HT-29 (cell line): ENCODE measurements at regions not wholly inside any gene's neighbourhood (a gene's known extent, or its start where the extent isn't known, plus 50 kb on each side); places are given as distances from the start of the nearest gene placed in this dataset.
"Not testable (repeated sequence)": the region's sequence is repeated elsewhere in the genome, so short reads cannot be mapped to it uniquely, and the experiment has no call there.

Experiments used
- DNase-seq: peaks from one replicate; pipeline ENCODE4 v3.0.0-alpha.2; 2015; ENCODE audit warnings: low spot score

GRCh38 chr14:44873536-44873935 lies 88.2 kb downstream of the KLHL28 start:
- no peak for DNase-seq

GRCh38 chr14:44866770-44867169 lies 95.0 kb downstream of the KLHL28 start:
- no peak for DNase-seq

DNA sequence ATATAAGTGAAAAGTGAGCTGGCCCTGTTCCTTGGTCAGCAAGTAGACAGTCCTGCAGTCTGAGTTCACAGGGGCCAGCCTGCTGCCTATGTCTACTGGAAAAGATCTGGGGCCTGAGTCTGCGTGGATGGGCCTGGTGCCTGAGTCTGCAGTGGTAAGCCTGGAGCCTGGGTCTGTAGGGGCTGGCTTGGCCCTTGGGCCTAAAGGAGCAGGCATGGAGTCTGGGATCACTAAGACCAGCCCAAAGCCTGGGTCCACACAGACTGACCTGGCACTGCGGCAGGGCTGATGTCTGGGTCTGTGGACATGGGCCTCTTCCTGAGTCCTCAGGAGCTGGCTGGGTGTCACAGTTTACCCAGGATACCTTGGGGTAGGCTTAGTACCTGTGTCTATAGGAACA lies 95.4 kb downstream of the KLHL28 start:
- no peak for DNase-seq

DNA sequence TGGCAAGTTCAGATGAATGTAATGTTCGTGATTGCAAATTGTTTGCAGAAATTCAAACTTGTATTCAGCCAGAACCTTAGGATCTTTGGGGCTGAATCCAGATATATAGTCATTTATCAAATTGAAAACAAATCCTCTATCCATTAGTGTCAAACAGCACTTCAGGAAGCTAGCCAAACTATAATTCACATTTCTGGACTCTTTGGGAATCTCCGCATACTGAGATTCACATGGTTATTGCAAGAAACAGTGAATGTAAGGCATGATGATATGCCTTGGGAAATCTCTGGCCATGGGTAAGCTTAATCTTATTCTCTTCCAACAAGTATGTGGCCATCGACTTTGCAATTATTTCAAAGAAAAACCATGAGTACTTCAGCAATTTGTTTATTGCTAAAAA lies 98.5 kb downstream of the KLHL28 start:
- DNase-seq, result no peak

- no peak for DNase-seq
Measured at GRCh38 chr14:44854114-44854513, 107.6 kb downstream of the KLHL28 start.

DNA sequence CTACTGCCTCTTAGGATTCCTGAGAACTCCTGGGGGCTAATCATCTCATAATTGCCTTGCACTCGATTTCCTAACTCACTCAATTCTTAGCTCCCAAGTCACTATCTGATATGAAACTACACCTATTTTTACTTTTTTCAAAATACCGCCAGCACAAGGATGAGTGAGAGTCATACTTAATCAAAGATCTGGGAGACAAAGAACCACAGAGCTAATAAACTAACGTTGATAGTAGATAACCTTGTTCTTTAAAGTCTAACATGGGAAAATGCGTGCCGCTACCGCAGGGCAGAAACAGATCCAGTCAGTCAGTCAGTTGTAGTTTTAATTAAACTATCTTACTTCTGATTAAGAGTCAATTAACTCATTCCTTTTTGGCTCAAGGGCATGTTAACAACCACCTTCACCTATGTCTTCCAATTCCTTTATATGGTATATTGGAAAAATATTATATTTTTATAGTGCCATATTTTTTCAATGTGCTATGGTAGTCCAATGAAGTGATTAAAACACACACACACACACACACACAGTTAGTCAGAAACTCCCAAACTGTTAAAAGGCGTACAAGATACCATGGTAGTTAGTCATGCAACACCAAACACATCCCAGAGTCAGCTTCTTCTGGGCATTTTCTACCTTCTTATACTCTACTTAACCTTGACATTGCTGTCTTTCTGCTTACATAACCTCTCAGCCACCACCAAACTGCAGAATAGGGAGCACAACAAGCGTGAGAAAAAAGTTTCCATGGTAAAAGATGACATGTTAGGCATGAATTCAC lies 114.0 kb downstream of the KLHL28 start:
- no peak for DNase-seq

- peak; percentile 55 for DNase-seq
Measured at GRCh38 chr14:44846232-44846824, 115.4 kb downstream of the KLHL28 start.

GRCh38 chr14:44835928-44836327 lies 125.8 kb downstream of the KLHL28 start:
- not testable (repeated sequence) for DNase-seq

DNA sequence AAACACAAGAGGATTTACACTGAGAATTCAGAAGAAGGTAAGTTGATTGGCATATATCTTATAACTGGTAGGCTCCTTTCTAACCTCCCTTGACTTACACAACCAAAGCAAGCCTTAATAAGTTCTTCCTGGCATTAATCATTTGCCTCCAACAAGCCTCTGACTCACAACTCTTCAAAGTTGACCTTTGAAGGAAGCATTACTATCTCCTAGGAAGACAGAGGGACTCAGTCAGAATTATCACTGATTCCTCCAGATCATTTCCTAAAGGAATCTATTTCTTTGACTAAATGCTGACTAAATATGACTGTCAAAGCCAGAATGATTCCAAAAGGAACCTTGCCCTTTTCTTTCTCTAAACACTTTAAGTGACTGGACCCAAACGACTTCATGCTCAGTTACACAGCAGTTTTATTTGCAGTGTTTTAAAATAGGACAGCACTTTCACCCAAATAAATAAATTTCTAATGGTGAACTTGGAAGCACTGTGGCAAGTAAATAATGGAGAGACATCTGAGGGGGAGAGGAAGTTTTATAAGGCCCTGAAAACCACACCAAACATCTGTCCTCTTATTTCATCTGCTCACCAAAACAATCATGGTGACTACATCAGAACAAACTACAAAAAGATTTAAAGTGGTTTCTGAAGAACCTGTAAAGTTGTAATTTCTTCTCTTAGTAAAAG lies 128.2 kb downstream of the KLHL28 start:
- DNase-seq, result no peak

DNA sequence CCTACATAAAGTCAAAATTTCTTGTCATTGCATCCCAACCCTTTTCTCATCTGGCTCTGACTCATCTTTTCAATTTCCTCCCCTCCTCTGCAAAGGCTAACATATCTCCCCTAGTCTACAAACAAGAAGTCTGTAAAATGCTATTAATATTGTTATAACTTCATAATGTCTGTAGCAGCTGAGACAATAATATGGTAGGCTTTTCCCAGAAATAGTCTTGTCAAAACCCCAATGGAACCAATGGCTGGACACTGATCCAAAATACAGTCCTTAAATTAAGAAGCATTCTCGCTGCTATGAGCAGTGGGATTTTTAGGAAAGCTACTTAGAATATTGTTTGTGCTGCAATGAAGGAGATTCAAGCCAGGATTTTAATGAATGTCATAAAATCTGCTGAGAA lies 131.4 kb downstream of the KLHL28 start:
- no peak for DNase-seq

DNA sequence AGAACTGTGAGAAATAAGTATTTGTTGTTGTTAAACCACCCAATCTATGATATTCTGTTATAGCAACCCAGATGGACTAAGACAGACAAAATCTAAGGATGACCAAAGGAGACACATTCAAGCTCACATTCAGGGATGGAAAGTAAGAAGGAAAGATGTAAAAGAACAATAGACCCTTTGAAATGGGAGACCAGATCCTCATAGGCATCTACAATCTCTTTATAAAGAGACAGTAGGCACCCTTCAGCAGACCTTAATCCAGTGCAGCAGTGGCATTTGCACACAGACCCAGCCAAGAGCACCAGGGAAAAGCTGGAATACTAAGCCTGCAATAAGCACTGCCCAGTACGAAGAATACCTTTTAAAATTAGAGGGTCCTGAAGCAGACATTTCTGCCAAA lies 132.7 kb downstream of the KLHL28 start:
- no peak for DNase-seq

DNA sequence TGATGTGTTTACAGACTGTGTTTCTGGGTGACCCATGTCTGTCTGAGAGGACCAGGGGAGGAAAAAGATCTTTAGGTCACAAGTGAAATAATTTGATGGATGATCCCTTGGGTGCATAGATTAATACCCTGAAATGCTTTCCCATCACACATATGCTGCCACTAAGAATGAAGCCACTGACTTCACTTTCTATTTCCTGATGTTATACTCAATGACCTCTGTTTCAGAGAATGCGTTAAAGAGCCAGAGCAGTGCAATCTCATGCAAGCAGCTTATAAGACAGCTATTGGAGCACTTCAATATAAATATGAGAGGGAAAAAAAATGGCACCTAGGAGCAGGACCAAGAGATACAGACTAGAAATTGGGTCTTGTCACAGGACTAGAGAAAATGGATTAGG lies 133.7 kb downstream of the KLHL28 start:
- DNase-seq, result no peak

DNA sequence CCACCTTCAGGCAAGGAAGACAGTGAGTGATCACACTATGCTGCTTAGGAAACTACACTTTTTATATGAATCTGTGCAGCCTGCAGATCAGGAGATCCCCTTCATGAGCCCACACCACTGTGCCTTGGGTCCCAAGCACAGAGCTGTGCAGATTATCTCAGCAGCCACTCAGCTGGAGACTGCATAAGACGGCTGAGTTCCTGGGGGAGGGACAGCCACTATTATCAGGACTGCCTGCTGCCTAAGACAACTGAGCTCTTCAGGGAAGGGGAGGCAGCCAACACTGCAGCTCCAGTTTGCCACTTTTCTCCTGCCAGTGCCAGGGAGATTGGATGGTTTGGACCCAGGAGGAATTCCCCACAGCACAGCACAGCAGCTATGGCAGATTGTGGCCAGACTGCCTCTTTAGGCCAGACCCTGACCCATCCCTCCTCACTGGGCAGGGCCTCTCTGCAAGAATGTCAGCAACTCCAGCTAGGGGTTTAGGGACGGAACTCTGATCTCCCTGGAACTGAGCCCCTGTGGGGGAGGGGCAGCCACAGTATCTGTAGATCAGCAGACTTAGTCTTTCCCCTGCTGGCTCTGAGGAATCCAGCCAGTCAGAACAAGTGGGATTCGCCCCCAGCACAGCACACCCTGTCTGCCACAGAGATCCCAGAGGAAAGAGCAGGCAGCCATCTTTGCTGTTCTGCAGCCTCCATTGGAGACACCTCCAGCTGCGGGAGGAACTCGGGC lies 141.3 kb downstream of the KLHL28 start:
- DNase-seq, result no peak

GRCh38 chr14:44814196-44814595 lies 147.6 kb downstream of the KLHL28 start:
- DNase-seq, result no peak

DNA sequence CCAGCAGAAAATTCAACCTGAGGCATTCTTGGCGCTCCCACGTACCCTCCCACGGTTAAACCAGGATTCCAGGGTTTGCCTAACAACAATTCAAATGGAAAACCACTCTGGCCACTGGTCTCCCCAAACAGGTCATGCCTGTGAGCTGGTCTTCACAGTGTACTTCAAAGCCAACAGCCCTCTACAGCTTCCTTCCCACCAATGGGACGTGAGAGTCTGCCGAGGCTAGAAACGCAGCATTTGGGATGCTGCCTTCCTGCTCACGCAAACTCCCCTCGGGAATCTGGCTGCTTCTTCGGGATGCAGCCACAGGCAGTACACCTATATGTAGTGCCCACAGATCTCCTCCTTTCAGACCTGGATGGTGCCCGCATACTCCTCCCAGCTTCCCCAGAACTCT lies 149.1 kb downstream of the KLHL28 start:
- DNase-seq, result no peak

- DNase-seq, result no peak
Measured at GRCh38 chr14:44804391-44804790, 157.4 kb downstream of the KLHL28 start.

DNA sequence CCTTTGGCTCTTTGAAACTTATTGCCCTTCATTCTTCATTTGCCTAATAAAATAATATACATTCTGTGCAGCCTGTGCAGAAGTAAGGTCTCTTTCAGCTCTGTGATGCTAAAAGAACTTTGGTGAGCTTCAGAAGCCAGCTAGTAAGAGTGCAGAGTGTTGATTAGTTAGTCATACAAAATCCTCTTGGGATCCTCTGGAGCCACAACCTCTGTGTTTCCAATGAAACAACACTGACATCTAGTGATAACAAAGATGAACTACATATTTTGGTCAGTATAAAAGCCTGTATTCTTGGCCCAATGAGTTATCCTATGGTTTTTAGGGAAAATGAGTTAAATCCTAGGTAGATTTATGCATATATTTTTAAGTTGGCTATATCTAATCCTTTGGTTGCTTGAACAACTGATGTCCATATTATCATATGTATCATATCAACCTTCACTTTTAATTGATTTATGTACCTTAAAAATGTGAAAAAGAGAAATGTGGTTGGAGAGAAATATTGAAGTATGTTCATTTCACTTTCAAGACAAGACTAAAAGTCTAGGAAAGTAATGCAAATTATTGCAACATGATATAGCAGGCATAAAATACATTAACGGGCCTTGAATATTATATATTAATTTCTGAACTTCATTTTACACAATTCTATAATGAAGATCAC lies 158.4 kb downstream of the KLHL28 start:
- DNase-seq, result peak; percentile 47

- no peak for DNase-seq
Measured at GRCh38 chr14:44798386-44799242, 163.1 kb downstream of the KLHL28 start.

GRCh38 chr14:44795725-44796124 lies 166.0 kb downstream of the KLHL28 start:
- DNase-seq, result peak; percentile 6

GRCh38 chr14:44791730-44792129 lies 170.0 kb downstream of the KLHL28 start:
- no peak for DNase-seq

DNA sequence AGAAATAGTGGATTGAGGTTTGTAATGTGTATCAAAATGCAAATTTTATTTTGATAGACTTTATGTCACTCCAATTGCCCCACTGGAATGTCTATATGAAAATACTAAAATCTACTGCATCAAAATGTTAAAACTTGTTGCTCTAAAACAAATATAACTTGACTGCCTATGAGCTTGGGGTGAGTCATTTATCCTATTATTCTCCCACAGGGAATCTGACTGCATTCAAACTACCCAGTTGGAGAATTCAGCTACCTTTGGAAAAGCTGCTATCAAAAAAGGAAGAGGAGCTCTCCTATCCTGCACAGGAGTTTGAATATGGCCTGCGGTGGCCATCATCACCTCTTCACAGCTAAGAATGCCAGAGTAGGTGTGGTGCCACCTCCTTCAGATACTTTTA lies 173.1 kb downstream of the KLHL28 start:
- no peak for DNase-seq
